Suprapubic skin (tissue), 3 donors: ENCODE measurements at regions not wholly inside any gene's neighbourhood (a gene's known extent, or its start where the extent isn't known, plus 50 kb on each side); places are given as distances from the start of the nearest gene placed in this dataset.

ENCODE experiments used
- CTCF ChIP-seq, 2 donors: fragments of 200-600 bp in 1 of 2; fragments of 450-650 bp in 1 of 2; sonication (generic) in 1 of 2; IDR thresholded peaks; one replicate each; pipeline ENCODE4 v1.5.1; 2016 to 2019; ENCODE audit warnings: antibody characterized with exemption in 2 of 2, mild to moderate bottlenecking in 1 of 2, moderate library complexity in 1 of 2
- EP300 ChIP-seq: sonication (generic); formaldehyde crosslinking; IDR thresholded peaks from one replicate; pipeline ENCODE4 v1.6.1; 2017; ENCODE audit warnings: antibody characterized with exemption
- POLR2A ChIP-seq, 2 donors: fragments of 450-650 bp; IDR thresholded peaks; one replicate each; pipeline ENCODE4 v1.6.1; 2017; ENCODE audit warnings: antibody characterized with exemption in 2 of 2, mild to moderate bottlenecking in 2 of 2, moderate library complexity in 2 of 2

GRCh38 chr2:238963161-238963970 lies 115.5 kb downstream of the TWIST2 start:
- TF ChIP-seq EP300 = no peak
- no peak for TF ChIP-seq CTCF (IDR thresholded peaks at IDR 0.05)
- TF ChIP-seq POLR2A (IDR thresholded peaks at IDR 0.05) = no peak
